HL-60 (cell line): ENCODE measurements at regions not wholly inside any gene's neighbourhood (a gene's known extent, or its start where the extent isn't known, plus 50 kb on each side); places are given as distances from the start of the nearest gene placed in this dataset.

Experiments
- POLR2AphosphoS5 ChIP-seq: IDR thresholded peaks from 2 replicates; pipeline ENCODE4 v1.6.1; 2012; ENCODE audit warnings: low read depth
- TF ChIP-seq, protein P1 (sequence below): IDR thresholded peaks from one replicate; pipeline ENCODE4 v1.5.1; 2011; ENCODE audit warnings: low read length, control low read depth, inconsistent platforms; ENCODE audit not compliant: insufficient read depth

DNA sequence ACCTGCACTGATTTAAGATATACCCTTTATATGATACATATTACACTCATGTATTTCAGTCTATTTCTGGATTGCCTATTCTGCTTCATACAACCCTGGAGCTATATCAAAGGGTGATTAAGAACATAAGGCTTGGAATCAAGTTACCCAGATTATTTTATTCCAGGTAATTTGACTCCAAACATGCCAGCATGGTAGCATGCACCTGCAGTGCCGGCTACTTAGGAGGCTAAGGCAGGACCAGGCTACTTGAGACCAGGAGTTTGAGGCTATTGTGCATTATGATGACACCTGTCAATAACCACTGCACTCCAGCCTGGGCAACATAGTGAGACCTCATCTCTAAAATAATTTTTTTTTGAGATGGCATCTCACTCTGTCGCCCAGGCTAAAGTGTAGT is 50.4 kb upstream of the NEO1 start:
- TF ChIP-seq, protein P1, sequence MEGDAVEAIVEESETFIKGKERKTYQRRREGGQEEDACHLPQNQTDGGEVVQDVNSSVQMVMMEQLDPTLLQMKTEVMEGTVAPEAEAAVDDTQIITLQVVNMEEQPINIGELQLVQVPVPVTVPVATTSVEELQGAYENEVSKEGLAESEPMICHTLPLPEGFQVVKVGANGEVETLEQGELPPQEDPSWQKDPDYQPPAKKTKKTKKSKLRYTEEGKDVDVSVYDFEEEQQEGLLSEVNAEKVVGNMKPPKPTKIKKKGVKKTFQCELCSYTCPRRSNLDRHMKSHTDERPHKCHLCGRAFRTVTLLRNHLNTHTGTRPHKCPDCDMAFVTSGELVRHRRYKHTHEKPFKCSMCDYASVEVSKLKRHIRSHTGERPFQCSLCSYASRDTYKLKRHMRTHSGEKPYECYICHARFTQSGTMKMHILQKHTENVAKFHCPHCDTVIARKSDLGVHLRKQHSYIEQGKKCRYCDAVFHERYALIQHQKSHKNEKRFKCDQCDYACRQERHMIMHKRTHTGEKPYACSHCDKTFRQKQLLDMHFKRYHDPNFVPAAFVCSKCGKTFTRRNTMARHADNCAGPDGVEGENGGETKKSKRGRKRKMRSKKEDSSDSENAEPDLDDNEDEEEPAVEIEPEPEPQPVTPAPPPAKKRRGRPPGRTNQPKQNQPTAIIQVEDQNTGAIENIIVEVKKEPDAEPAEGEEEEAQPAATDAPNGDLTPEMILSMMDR: no peak
- no peak for TF ChIP-seq POLR2AphosphoS5
